ENCODE measurements at regions not wholly inside any gene's neighbourhood (a gene's known extent, or its start where the extent isn't known, plus 50 kb on each side); places are given as distances from the start of the nearest gene placed in this dataset.

- H4K20me1 ChIP-seq (ENCODE audit: control insufficient read depth, extremely low read depth, insufficient read depth, low read length) = no peaks in the 10 kb centered on the region
- H3K4me3 ChIP-seq (replicated peaks in 1 of 4; ENCODE audit: control extremely low read depth in 1 of 4, insufficient read depth in 1 of 4, low read depth in 3 of 4, low read length in 4 of 4) = no peak overlapping the region
- H3K9me3 ChIP-seq (ENCODE audit: control insufficient read depth, insufficient read depth, low read depth, low read length) = no peaks in the 10 kb centered on the region
- H3K27me3 ChIP-seq (ENCODE audit: control insufficient read depth, insufficient read depth, low read length) = no peaks in the 10 kb centered on the region
- H2AFZ ChIP-seq (ENCODE audit: low read length) = no peak overlapping the region
- H3K27ac ChIP-seq (ENCODE audit: insufficient read depth, low read length) = no peak overlapping the region
- no peak overlapping the region for H3K4me2 ChIP-seq (ENCODE audit: extremely low read depth, insufficient read depth, low read length)
- no peaks in the 10 kb centered on the region for H3K36me3 ChIP-seq (ENCODE audit: control insufficient read depth, insufficient read depth, low read length)
- H3K9ac ChIP-seq (ENCODE audit: insufficient read depth, low read length) = no peak overlapping the region
- H3K4me1 ChIP-seq (ENCODE audit: control insufficient read depth, extremely low read depth, insufficient read depth, low read length) = no peaks in the 10 kb centered on the region
- no peak for DNase-seq (ENCODE audit: low read depth in 2 of 2)
- TF ChIP-seq EZH2 (IDR thresholded peaks at IDR 0.05; ENCODE audit: low read length, missing control alignments) (no peak), CTCF (conservative IDR thresholded peaks at IDR 0.05 in 1 of 2, IDR thresholded peaks at IDR 0.05 in 1 of 2; ENCODE audit: low read depth in 1 of 2, low read length in 2 of 2) (no peak)
- H3K79me2 ChIP-seq (ENCODE audit: control insufficient read depth, insufficient read depth, low read length) = no peaks in the 10 kb centered on the region
These were observed 57.6 kb upstream of the CCDC28A start for GRCh38 chr6:138716013-138716412.

GRCh38 chr6:138716971-138717665, 56.5 kb upstream of the CCDC28A start:
- no peaks in the 10 kb centered on the region for H4K20me1 ChIP-seq (ENCODE audit: control insufficient read depth, extremely low read depth, insufficient read depth, low read length)
- TF ChIP-seq EZH2 (IDR thresholded peaks at IDR 0.05; ENCODE audit: low read length, missing control alignments) = no peak
- no peak for TF ChIP-seq CTCF (conservative IDR thresholded peaks at IDR 0.05 in 1 of 2, IDR thresholded peaks at IDR 0.05 in 1 of 2; ENCODE audit: low read depth in 1 of 2, low read length in 2 of 2)
- H3K36me3 ChIP-seq (ENCODE audit: control insufficient read depth, insufficient read depth, low read length) = no peaks in the 10 kb centered on the region
- no peaks in the 10 kb centered on the region for H3K27me3 ChIP-seq (ENCODE audit: control insufficient read depth, insufficient read depth, low read length)
- no peak overlapping the region for H3K4me2 ChIP-seq (ENCODE audit: extremely low read depth, insufficient read depth, low read length)
- H3K4me3 ChIP-seq (replicated peaks in 1 of 4; ENCODE audit: control extremely low read depth in 1 of 4, insufficient read depth in 1 of 4, low read depth in 3 of 4, low read length in 4 of 4) = no peak overlapping the region
- no peaks in the 10 kb centered on the region for H3K4me1 ChIP-seq (ENCODE audit: control insufficient read depth, extremely low read depth, insufficient read depth, low read length)
- H2AFZ ChIP-seq (ENCODE audit: low read length) = no peak overlapping the region
- no peaks in the 10 kb centered on the region for H3K9me3 ChIP-seq (ENCODE audit: control insufficient read depth, insufficient read depth, low read depth, low read length)
- H3K27ac ChIP-seq (ENCODE audit: insufficient read depth, low read length) = no peak overlapping the region
- H3K79me2 ChIP-seq (ENCODE audit: control insufficient read depth, insufficient read depth, low read length) = no peaks in the 10 kb centered on the region
- no peak overlapping the region for H3K9ac ChIP-seq (ENCODE audit: insufficient read depth, low read length)
- DNase-seq (ENCODE audit: low read depth in 2 of 2) = no peak

- DNase-seq (ENCODE audit: low read depth in 2 of 2) = peak; percentile 52 to 80
- Histone ChIP-seq H4K20me1 (ENCODE audit: control insufficient read depth, extremely low read depth, insufficient read depth, low read length) (no peaks in the 10 kb centered on the region), H3K27ac (ENCODE audit: insufficient read depth, low read length) (no peak overlapping the region), H3K4me2 (ENCODE audit: extremely low read depth, insufficient read depth, low read length) (no peak overlapping the region), H3K27me3 (ENCODE audit: control insufficient read depth, insufficient read depth, low read length) (no peaks in the 10 kb centered on the region), H2AFZ (ENCODE audit: low read length) (no peak overlapping the region), H3K79me2 (ENCODE audit: control insufficient read depth, insufficient read depth, low read length) (no peaks in the 10 kb centered on the region), H3K4me3 (replicated peaks in 1 of 4; ENCODE audit: control extremely low read depth in 1 of 4, insufficient read depth in 1 of 4, low read depth in 3 of 4, low read length in 4 of 4) (no peak overlapping the region), H3K36me3 (ENCODE audit: control insufficient read depth, insufficient read depth, low read length) (no peaks in the 10 kb centered on the region), H3K9me3 (ENCODE audit: control insufficient read depth, insufficient read depth, low read depth, low read length) (no peaks in the 10 kb centered on the region), H3K9ac (ENCODE audit: insufficient read depth, low read length) (no peak overlapping the region), H3K4me1 (ENCODE audit: control insufficient read depth, extremely low read depth, insufficient read depth, low read length) (no peaks in the 10 kb centered on the region)
- TF ChIP-seq CTCF (conservative IDR thresholded peaks at IDR 0.05 in 1 of 2, IDR thresholded peaks at IDR 0.05 in 1 of 2; ENCODE audit: low read depth in 1 of 2, low read length in 2 of 2) = no peak
- no peak for TF ChIP-seq EZH2 (IDR thresholded peaks at IDR 0.05; ENCODE audit: low read length, missing control alignments)
These were observed 54.4 kb upstream of the CCDC28A start for GRCh38 chr6:138719011-138719635.
